OCI-LY3 (cell line): ENCODE measurements at regions not wholly inside any gene's neighbourhood (a gene's known extent, or its start where the extent isn't known, plus 50 kb on each side); places are given as distances from the start of the nearest gene placed in this dataset.

ENCODE experiments used
- CTCF ChIP-seq: fragments of 200-600, 300-600 bp; sonication (generic); IDR thresholded peaks from 2 replicates; pipeline ENCODE4 v1.5.1; 2014; ENCODE audit warnings: antibody characterized with exemption, low read length, low read depth
- EZH2phosphoT487 ChIP-seq: fragments of 200-600 bp; shearing (Covaris generic); IDR thresholded peaks from 2 replicates; pipeline ENCODE4 v1.6.1; 2018; ENCODE audit warnings: antibody characterized with exemption, mixed run types, low read depth

- no peak for TF ChIP-seq CTCF
- no peak for TF ChIP-seq EZH2phosphoT487
Measured at GRCh38 chr18:10134204-10134603, 220.4 kb downstream of the VAPA start.
